ENCODE measurements at regions not wholly inside any gene's neighbourhood (a gene's known extent, or its start where the extent isn't known, plus 50 kb on each side); places are given as distances from the start of the nearest gene placed in this dataset.

GRCh38 chr2:150566289-150566688 is 78.8 kb upstream of the RND3 start:
- DNase-seq: no peak

- no peak for DNase-seq
Measured at GRCh38 chr2:150561076-150561475, 73.6 kb upstream of the RND3 start.

- no peak for DNase-seq
Measured at GRCh38 chr2:150557020-150557600, 69.6 kb upstream of the RND3 start.

DNA sequence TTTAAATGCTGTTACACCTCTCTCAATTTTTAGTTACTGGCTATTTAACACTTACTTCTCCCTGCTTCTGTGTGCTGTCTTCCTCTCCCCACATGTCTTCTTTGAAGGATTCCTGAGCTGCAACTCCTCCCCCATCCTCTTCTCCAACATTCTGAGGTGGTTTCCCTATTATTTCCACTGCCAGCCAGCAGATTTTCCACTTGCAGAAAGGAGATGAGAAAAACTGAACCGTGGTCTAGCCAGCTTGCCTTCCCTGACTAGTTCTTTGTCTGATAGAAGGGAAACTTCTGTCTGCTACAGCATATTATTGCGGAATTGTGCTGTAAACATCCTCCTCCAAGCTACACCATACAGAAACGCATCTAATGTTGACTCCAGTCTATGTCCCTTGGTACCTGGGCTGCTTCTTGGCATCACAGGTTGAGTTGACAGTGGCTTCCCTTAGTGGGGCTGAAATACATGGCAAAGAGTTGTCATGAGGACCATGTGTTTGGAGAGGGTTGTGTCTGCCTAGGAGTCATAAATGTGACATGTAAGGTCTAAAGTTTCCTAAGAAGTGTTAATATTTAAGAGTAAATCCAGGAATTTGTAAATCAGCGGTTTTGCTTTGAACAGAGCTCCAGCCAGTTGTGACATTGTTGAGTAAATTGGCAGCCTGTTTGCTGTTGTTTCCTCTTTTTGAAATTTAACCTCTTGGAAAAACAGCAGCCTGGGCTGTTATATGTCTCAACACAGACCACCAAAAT is 68.3 kb upstream of the RND3 start:
- DNase-seq: no peak

DNA sequence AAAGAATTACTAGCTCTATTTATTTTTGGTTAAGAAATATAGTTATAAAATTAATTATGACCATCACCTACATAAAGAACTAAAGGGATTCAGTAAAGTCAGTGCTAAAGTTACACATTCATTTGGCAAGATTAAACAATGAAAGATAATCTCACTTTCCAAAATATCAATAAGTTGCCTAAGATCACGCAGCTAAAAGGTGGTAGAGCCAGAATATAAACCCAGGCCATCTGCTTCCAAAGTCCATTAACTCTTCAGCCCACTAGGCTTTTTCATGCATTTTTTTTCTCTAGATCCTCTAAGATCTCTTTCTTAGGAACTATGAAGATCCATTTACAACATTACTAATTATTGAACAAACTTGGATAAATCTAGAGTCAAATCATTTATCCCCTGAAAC is 66.6 kb upstream of the RND3 start:
- no peak for DNase-seq

- no peak for DNase-seq
Measured at GRCh38 chr2:150552041-150552820, 64.8 kb upstream of the RND3 start.

GRCh38 chr2:150549381-150549780 is 61.9 kb upstream of the RND3 start:
- DNase-seq: no peak

GRCh38 chr2:150548527-150548926 is 61.1 kb upstream of the RND3 start:
- DNase-seq: peak; percentile 68

DNA sequence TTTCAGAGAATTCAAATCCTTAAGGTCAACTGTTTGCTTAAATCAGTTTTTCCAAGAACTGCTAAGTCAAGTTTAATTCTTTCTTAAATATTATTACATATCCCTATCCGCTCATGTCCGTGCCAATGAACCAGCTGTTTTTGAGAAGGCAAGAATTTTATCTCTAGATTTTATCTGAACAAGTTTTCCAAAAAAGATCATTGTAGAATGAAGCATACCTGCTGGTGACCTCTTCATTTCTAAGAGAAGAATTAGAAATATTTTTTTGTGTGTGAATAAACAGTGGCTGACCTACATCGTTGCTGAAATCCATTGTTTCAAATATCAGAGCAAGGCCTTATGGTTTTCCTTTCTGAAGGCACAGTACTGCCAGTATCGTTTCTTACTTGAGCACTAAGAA is 58.4 kb upstream of the RND3 start:
- DNase-seq: no peak

DNA sequence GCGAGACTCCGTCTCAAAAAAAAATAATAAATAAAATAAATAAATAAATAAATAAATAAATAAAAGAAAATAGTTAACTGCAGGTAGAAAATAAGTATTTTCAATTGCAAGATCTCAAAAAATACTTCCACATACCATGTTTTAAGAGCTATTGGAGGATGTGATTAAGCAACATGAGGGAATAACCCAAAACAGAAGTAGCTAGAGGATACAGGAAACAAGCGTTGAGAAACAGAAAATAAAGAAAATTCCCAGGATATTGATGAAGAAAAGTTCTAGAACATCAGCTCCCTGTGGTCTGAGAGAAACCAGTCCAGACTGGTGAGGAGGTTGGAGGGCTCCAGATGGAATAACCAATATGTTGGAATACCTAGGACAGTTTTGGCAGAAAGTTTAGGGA is 57.3 kb upstream of the RND3 start:
- no peak for DNase-seq

GRCh38 chr2:150542692-150543091 is 55.2 kb upstream of the RND3 start:
- no peak for DNase-seq

GRCh38 chr2:150542172-150542571 is 54.7 kb upstream of the RND3 start:
- no peak for DNase-seq

DNA sequence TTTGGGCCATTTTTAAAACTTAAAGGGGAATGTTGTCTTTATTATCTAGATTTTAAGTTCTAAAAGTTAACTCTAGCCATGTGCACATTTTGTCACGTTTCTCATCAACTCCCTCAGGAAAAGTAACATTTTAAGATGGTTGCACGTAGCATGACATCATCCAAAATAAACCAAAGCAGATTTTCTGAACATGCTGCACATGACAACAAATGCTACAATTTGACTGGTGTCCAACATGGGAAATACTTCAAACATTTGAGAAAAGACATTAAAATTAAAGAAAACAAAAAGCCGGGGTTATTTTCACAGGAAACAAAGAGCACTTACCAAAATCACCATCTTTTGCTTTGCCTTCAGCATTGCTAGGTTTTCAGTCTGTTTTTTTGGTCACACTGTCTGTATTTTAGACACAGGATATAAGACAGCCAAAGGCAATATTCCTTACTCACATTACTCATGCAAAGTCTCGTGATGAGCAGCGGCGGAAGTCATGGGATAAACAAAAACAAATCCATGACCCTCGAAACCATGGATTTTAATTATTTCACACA is 51.3 kb upstream of the RND3 start:
- DNase-seq: no peak
